WTC11 (cell line): ENCODE measurements at regions not wholly inside any gene's neighbourhood (a gene's known extent, or its start where the extent isn't known, plus 50 kb on each side); places are given as distances from the start of the nearest gene placed in this dataset.

ENCODE experiments used
- ATAC-seq: fragments of 200-7000 bp; cut with Tn5 transposase; 2 replicates; pipeline ENCODE4 v1.10.0; 2021; ENCODE audit warnings: mild to moderate bottlenecking, moderate library complexity
- CTCF ChIA-PET: fragments of 300-600 bp; sonication (Branson Sonifier 250); formaldehyde crosslinking; loops from one replicate; lab custom pipeline; 2021; ENCODE audit warnings: antibody characterized with exemption; lab: Charles Lee
- POLR2A ChIA-PET: fragments of 350-600 bp; sonication (Branson Sonifier 250); formaldehyde crosslinking; loops from one replicate; lab custom pipeline; 2021; ENCODE audit warnings: antibody characterized with exemption; lab: Charles Lee
- DNase-seq: peaks from one replicate; pipeline ENCODE4 v3.0.0; 2021; ENCODE audit warnings: low spot score
- H3K27ac Mint-ChIP-seq: 2 replicates; pipeline ENCODE4 v1.8.0; 2021; ENCODE audit warnings: mixed read lengths
- H3K27me3 Mint-ChIP-seq: 2 replicates; pipeline ENCODE4 v1.8.0; 2021; ENCODE audit warnings: low read depth, mild to moderate bottlenecking, moderate library complexity, mixed read lengths
- H3K36me3 Mint-ChIP-seq: 2 replicates; pipeline ENCODE4 v1.8.0; 2021; ENCODE audit warnings: mixed read lengths
- H3K4me1 Mint-ChIP-seq: 2 replicates; pipeline ENCODE4 v1.8.0; 2022; ENCODE audit warnings: mixed read lengths
- H3K4me3 Mint-ChIP-seq: 2 replicates; pipeline ENCODE4 v1.8.0; 2021; ENCODE audit warnings: mild to moderate bottlenecking, moderate library complexity, mixed read lengths
- H3K9me3 Mint-ChIP-seq: 2 replicates; pipeline ENCODE4 v1.8.0; 2021; ENCODE audit warnings: mixed read lengths
- CDX4 ChIP-seq: fragments of 250-450 bp; sonication (Bioruptor Pico); IDR thresholded peaks from 2 replicates; pipeline ENCODE4 v1.9.0; 2021; ENCODE audit warnings: moderate library complexity, mild to moderate bottlenecking, inconsistent platforms, borderline replicate concordance
- HMGA2 ChIP-seq: fragments of 250-450 bp; sonication (Bioruptor Pico); IDR thresholded peaks from 2 replicates; pipeline ENCODE4 v1.4.0; 2021; ENCODE audit warnings: mild to moderate bottlenecking, moderate library complexity
- JUN ChIP-seq: sonication (generic); formaldehyde crosslinking; IDR thresholded peaks from 2 replicates; pipeline ENCODE4 v1.8.0; 2023; ENCODE audit warnings: mild to moderate bottlenecking, missing genetic modification reagents
- NR1H2 ChIP-seq: sonication (generic); formaldehyde crosslinking; IDR thresholded peaks from 2 replicates; pipeline ENCODE4 v1.9.0; 2021; ENCODE audit warnings: mild to moderate bottlenecking, moderate library complexity, missing genetic modification reagents
- OVOL2 ChIP-seq: fragments of 250-450 bp; sonication (Bioruptor Pico); IDR thresholded peaks from 2 replicates; pipeline ENCODE4 v1.9.0; 2021; ENCODE audit warnings: mild to moderate bottlenecking, borderline replicate concordance
- RORB ChIP-seq: fragments of 250-450 bp; sonication (Bioruptor Pico); IDR thresholded peaks from 2 replicates; pipeline ENCODE4 v1.9.0; 2021; ENCODE audit warnings: mild to moderate bottlenecking
- SMAD3 ChIP-seq: sonication (generic); formaldehyde crosslinking; IDR thresholded peaks from 2 replicates; pipeline ENCODE4 v1.8.0; 2022; ENCODE audit warnings: missing genetic modification reagents, mild to moderate bottlenecking, borderline replicate concordance
- SOX15 ChIP-seq: fragments of 250-450 bp; sonication (Bioruptor Pico); IDR thresholded peaks from 2 replicates; pipeline ENCODE4 v1.9.0; 2021; ENCODE audit warnings: mild to moderate bottlenecking
- TEAD4 ChIP-seq: sonication (generic); formaldehyde crosslinking; IDR thresholded peaks from 2 replicates; pipeline ENCODE4 v1.8.0; 2022; ENCODE audit warnings: mild to moderate bottlenecking, missing genetic modification reagents
- TP53 ChIP-seq: sonication (generic); formaldehyde crosslinking; IDR thresholded peaks from 2 replicates; pipeline ENCODE4 v1.8.1; 2023; ENCODE audit warnings: mild to moderate bottlenecking, missing genetic modification reagents
- ZNF263 ChIP-seq: sonication (generic); formaldehyde crosslinking; IDR thresholded peaks from 2 replicates; pipeline ENCODE4 v1.8.1; 2022; ENCODE audit warnings: low read depth, mild to moderate bottlenecking, moderate library complexity, missing genetic modification reagents
- TF ChIP-seq, protein P1 (sequence below): sonication (generic); formaldehyde crosslinking; IDR thresholded peaks from 2 replicates; pipeline ENCODE4 v1.8.0; 2022; ENCODE audit warnings: mild to moderate bottlenecking, missing genetic modification reagents
- TF ChIP-seq, protein P2 (sequence below): sonication (generic); formaldehyde crosslinking; IDR thresholded peaks from 2 replicates; pipeline ENCODE4 v1.8.1; 2023; ENCODE audit warnings: mild to moderate bottlenecking, missing genetic modification reagents, moderate library complexity
- TF ChIP-seq, protein P3 (sequence below): sonication (generic); formaldehyde crosslinking; conservative IDR thresholded peaks from 2 replicates; pipeline ENCODE4 v1.8.1; 2023; ENCODE audit warnings: mild to moderate bottlenecking, low read depth, missing genetic modification reagents, moderate library complexity
- TF ChIP-seq, protein P4 (sequence below): sonication (generic); formaldehyde crosslinking; IDR thresholded peaks from 2 replicates; pipeline ENCODE4 v1.8.1; 2023; ENCODE audit warnings: mild to moderate bottlenecking, missing genetic modification reagents
- TF ChIP-seq, protein P5 (sequence below): sonication (generic); formaldehyde crosslinking; IDR thresholded peaks from 2 replicates; pipeline ENCODE4 v1.8.1; 2022; ENCODE audit warnings: mild to moderate bottlenecking, missing genetic modification reagents, moderate library complexity, borderline replicate concordance
- TF ChIP-seq, protein P6 (sequence below): sonication (generic); formaldehyde crosslinking; IDR thresholded peaks from 2 replicates; pipeline ENCODE4 v1.8.0; 2022; ENCODE audit warnings: mild to moderate bottlenecking, missing genetic modification reagents

- Mint-ChIP-seq H3K9me3 (no peaks in the 10 kb centered on the region; the same call in 1 of the 2 replicates), H3K27me3 (no peaks in the 10 kb centered on the region), H3K4me1 (no peaks in the 10 kb centered on the region), H3K36me3 (no peaks in the 10 kb centered on the region), H3K4me3 (no peak overlapping the region)
- DNase-seq (no peak), ATAC-seq (no peak)
- POLR2A ChIA-PET, result no interaction called here
- TF ChIP-seq, protein P1, sequence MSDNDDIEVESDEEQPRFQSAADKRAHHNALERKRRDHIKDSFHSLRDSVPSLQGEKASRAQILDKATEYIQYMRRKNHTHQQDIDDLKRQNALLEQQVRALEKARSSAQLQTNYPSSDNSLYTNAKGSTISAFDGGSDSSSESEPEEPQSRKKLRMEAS (CRISPR knock-in tag), result no peak
- TF ChIP-seq SOX15 (CRISPR knock-in tag), result no peak
- TF ChIP-seq TP53, result no peak
- TF ChIP-seq RORB, result no peak
- TF ChIP-seq, protein P2, sequence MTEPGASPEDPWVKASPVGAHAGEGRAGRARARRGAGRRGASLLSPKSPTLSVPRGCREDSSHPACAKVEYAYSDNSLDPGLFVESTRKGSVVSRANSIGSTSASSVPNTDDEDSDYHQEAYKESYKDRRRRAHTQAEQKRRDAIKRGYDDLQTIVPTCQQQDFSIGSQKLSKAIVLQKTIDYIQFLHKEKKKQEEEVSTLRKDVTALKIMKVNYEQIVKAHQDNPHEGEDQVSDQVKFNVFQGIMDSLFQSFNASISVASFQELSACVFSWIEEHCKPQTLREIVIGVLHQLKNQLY (CRISPR knock-in tag), result no peak
- no peak for TF ChIP-seq JUN
- no peak for TF ChIP-seq CDX4 (CRISPR knock-in tag)
- no peak for TF ChIP-seq HMGA2
- TF ChIP-seq, all 79 proteins: peak for 0
- no peak overlapping the region for H3K27ac Mint-ChIP-seq
- CTCF ChIA-PET, result no interaction called here
Measured at GRCh38 chr12:107547389-107547788, 138.2 kb upstream of the PWP1 start.

- Mint-ChIP-seq H3K27me3 (no peaks in the 10 kb centered on the region), H3K27ac (no peak overlapping the region), H3K9me3 (no peaks in the 10 kb centered on the region; the same call in 1 of the 2 replicates), H3K4me3 (no peak overlapping the region), H3K4me1 (no peaks in the 10 kb centered on the region), H3K36me3 (no peaks in the 10 kb centered on the region)
- ChIA-PET CTCF (no interaction called here), POLR2A (no interaction called here)
- DNase-seq, result no peak
- TF ChIP-seq OVOL2 (no peak), NR1H2 (no peak)
- TF ChIP-seq, protein P2 (CRISPR knock-in tag), result no peak
- TF ChIP-seq, protein P3, sequence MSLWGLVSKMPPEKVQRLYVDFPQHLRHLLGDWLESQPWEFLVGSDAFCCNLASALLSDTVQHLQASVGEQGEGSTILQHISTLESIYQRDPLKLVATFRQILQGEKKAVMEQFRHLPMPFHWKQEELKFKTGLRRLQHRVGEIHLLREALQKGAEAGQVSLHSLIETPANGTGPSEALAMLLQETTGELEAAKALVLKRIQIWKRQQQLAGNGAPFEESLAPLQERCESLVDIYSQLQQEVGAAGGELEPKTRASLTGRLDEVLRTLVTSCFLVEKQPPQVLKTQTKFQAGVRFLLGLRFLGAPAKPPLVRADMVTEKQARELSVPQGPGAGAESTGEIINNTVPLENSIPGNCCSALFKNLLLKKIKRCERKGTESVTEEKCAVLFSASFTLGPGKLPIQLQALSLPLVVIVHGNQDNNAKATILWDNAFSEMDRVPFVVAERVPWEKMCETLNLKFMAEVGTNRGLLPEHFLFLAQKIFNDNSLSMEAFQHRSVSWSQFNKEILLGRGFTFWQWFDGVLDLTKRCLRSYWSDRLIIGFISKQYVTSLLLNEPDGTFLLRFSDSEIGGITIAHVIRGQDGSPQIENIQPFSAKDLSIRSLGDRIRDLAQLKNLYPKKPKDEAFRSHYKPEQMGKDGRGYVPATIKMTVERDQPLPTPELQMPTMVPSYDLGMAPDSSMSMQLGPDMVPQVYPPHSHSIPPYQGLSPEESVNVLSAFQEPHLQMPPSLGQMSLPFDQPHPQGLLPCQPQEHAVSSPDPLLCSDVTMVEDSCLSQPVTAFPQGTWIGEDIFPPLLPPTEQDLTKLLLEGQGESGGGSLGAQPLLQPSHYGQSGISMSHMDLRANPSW, result no peak
- TF ChIP-seq, protein P4, sequence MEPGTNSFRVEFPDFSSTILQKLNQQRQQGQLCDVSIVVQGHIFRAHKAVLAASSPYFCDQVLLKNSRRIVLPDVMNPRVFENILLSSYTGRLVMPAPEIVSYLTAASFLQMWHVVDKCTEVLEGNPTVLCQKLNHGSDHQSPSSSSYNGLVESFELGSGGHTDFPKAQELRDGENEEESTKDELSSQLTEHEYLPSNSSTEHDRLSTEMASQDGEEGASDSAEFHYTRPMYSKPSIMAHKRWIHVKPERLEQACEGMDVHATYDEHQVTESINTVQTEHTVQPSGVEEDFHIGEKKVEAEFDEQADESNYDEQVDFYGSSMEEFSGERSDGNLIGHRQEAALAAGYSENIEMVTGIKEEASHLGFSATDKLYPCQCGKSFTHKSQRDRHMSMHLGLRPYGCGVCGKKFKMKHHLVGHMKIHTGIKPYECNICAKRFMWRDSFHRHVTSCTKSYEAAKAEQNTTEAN, result no peak
- no peak for ATAC-seq
Measured at GRCh38 chr12:107549651-107550480, 135.7 kb upstream of the PWP1 start.

DNA sequence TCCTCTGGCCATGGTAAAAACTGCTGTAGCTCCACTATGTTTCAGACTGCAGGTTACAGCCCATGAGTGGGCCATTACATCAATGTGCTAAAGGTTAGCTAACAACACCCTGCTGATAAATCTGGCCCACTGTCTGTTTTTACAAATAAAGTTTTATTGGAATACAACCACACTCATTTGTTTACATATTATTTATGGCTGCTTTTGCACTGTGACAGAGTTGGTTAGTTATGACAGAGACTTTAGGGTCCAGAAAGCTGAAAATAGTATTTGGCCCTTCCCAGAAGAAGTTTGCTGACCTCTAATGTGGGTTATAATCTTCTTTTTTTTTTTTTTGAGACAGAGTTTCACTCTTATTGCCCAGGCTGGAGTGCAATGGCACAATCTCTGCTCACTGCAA is 134.2 kb upstream of the PWP1 start:
- Mint-ChIP-seq H3K9me3 (no peaks in the 10 kb centered on the region; the same call in 1 of the 2 replicates), H3K36me3 (no peaks in the 10 kb centered on the region), H3K27ac (no peak overlapping the region), H3K27me3 (no peaks in the 10 kb centered on the region), H3K4me3 (no peak overlapping the region), H3K4me1 (no peaks in the 10 kb centered on the region)
- ATAC-seq (no peak), DNase-seq (no peak)
- CTCF ChIA-PET, result no interaction called here
- POLR2A ChIA-PET, result no interaction called here
- TF ChIP-seq, protein P5, sequence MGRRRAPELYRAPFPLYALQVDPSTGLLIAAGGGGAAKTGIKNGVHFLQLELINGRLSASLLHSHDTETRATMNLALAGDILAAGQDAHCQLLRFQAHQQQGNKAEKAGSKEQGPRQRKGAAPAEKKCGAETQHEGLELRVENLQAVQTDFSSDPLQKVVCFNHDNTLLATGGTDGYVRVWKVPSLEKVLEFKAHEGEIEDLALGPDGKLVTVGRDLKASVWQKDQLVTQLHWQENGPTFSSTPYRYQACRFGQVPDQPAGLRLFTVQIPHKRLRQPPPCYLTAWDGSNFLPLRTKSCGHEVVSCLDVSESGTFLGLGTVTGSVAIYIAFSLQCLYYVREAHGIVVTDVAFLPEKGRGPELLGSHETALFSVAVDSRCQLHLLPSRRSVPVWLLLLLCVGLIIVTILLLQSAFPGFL, result no peak
- no peak for TF ChIP-seq HMGA2
- no peak for TF ChIP-seq TEAD4 (CRISPR knock-in tag)
- no peak for TF ChIP-seq SMAD3 (CRISPR knock-in tag)
- TF ChIP-seq, protein P6, sequence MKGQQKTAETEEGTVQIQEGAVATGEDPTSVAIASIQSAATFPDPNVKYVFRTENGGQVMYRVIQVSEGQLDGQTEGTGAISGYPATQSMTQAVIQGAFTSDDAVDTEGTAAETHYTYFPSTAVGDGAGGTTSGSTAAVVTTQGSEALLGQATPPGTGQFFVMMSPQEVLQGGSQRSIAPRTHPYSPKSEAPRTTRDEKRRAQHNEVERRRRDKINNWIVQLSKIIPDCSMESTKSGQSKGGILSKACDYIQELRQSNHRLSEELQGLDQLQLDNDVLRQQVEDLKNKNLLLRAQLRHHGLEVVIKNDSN (CRISPR knock-in tag), result no peak
- no peak for TF ChIP-seq SOX15 (CRISPR knock-in tag)
- TF ChIP-seq, protein P3, result no peak
- TF ChIP-seq, protein P4, result no peak
- no peak for TF ChIP-seq OVOL2
- TF ChIP-seq ZNF263 (CRISPR knock-in tag), result no peak
